ENCODE measurements at regions not wholly inside any gene's neighbourhood (a gene's known extent, or its start where the extent isn't known, plus 50 kb on each side); places are given as distances from the start of the nearest gene placed in this dataset.

DNA sequence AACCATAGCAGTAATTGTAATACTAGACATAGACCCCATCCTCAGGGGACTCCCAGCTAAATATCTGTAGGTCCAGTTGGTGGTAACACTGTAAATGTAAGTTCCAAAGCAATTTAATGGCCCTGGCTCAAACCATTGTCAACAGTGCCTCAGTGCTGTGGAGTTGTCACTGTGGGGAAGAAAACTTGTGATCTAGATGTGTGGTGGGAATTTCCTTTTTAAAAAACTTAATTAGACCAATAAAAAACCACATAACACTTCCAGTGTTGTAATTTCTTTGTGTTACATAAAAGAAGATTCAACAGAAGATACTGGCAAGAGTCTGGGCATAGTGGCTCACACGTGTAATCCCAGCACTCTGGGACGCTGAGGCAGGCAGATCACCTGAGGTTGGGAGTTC lies 138.6 kb upstream of the UMPS start:
- DNase-seq (ENCODE audit: low read depth in 1 of 2, low spot score in 1 of 2), result no peak

DNA sequence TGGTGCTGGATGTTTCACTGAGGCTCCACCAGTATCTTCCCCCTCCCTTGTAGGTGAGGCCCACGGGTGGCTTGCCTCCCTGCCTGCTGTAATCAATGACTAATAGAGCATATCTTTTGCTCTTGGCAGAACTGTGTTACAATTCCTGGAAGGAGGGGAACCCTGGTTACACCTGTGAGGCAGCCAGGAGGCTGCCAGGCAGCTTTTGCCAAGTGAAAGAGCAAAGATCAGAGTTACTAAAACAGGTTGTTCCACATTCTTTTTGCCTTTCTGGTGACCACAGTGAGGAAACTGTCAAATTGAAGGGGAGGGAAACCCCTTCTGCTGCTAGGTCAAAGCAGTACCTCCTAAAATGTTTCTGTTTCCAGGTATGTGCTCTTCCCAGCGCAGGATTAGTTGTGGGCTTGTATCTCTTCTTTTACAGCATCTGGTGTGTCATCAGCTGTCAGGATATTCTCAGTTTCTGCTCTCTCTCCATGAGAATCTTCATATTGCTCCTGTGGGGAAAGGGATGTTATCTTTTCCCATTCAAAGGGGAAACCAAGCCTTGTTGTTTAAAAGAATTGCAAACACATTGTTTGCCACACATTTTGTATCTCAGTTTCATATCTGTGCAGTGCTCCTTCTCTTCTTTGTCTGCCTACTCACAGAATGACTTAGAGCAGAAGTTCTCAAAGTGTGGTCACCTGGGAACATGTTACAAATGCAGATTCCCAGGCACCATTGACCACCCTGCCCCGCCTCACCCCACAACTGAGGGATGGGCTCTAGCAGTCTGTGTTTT lies 137.4 kb upstream of the UMPS start:
- DNase-seq (ENCODE audit: low read depth in 1 of 2, low spot score in 1 of 2), result no peak

DNA sequence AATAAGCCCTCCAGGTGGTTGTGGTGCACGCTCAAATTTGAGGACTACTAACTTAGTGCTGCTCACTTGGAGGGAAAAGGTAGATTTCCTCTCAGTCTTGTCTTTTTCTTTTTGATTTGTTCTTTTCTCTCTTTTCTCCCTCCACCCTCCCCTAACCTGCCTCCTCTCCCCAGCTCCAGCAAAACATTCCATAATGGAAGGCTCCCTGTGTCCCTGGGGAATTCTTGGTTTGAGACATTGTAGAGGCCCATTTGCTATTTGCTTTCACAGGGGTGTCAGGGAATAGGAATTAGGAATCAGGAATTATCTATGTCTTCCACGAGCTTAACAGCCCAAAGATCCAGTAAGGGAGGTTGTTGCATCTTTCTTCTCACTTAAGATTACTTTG lies 136.8 kb upstream of the UMPS start:
- no peak for DNase-seq (ENCODE audit: low read depth in 1 of 2, low spot score in 1 of 2)

DNA sequence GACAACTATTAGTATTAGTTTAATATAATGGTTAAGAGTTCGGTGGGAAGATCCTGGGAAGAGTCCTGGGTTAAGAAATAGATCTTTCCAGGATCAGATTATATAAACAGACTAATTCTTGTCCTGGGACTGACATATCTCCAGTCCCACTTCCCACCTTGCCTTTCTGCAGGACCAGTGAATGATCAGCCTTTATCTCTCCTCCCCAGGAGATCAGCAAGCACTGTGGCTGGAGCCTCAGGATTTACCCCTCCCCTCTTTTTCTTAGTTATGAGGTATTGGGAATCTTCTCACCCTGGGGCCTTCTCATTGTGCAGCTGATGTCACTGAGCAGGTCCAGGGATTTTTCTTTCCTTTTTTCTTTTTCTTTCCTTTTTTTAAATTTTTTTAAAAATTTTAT lies 135.7 kb upstream of the UMPS start:
- DNase-seq (ENCODE audit: low read depth in 1 of 2, low spot score in 1 of 2), result no peak

DNA sequence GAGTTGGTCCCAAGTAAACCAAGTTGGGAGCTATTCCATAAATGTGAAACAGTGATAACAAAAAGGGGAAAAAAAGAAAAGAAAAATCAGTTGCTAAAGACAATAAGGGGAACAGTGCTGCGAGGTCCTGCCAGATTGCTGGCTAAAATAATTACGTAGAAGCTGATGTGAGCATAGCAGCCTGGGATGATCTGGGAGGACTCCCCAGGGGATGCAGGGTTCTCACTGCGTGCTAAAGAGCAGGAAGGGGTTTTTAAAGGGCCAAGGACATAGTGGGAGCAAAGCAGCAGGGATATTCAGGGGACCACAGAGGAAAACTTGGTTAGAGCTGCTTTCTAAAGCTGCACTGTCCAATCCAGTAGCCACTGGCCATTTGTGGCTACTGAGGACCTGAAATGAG lies 133.0 kb upstream of the UMPS start:
- DNase-seq (ENCODE audit: low read depth in 1 of 2, low spot score in 1 of 2), result no peak

DNA sequence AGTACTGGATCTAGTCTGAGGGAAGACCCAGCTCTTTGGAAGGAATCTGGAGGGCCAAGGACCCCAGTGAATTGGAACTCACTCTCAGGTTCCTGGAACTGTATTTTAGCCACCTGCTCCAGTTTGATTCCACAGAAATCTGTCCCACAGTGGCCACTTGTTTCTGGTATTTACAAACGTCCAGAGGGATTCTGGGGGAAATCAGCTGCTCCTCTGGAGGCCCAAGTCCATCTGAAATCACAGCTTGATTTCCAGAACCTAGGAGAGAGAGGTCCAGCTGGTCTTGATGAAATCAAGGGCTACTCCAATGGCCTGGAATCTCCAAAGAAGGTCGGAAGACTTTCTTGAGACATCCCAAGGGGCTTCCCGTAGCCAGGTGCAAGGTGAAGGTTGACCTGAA lies 132.3 kb upstream of the UMPS start:
- no peak for DNase-seq (ENCODE audit: low read depth in 1 of 2, low spot score in 1 of 2)

DNA sequence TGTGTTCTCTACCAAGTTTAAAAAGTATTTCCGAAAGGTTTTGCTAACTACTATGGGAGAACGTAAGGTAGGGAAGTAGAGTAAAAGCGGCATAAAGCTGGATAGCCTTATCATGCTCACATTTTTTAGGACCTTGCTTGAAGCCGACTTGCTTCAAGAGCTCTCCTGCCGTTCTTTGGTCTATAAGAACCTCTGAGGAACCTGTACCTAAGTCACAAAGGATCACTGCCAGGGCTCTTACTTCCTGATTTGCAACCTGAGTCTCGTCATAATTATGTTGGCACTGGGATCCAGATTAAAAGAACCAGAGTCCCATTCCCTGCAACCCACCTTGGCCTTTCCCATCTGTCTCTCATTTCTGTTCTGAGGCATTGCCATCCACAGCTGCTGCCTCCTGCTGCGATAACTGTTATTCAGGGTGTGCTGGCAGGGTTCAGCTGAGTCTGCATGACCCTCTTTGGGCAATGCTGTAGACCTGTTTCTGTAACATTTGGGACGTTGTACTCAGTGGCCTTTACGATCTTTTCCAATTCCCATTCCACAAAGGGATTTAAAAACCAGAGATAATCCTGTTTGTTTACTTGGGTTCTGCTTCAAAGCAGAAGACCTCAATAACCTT lies 131.0 kb upstream of the UMPS start:
- no peak for DNase-seq (ENCODE audit: low read depth in 1 of 2, low spot score in 1 of 2)

DNA sequence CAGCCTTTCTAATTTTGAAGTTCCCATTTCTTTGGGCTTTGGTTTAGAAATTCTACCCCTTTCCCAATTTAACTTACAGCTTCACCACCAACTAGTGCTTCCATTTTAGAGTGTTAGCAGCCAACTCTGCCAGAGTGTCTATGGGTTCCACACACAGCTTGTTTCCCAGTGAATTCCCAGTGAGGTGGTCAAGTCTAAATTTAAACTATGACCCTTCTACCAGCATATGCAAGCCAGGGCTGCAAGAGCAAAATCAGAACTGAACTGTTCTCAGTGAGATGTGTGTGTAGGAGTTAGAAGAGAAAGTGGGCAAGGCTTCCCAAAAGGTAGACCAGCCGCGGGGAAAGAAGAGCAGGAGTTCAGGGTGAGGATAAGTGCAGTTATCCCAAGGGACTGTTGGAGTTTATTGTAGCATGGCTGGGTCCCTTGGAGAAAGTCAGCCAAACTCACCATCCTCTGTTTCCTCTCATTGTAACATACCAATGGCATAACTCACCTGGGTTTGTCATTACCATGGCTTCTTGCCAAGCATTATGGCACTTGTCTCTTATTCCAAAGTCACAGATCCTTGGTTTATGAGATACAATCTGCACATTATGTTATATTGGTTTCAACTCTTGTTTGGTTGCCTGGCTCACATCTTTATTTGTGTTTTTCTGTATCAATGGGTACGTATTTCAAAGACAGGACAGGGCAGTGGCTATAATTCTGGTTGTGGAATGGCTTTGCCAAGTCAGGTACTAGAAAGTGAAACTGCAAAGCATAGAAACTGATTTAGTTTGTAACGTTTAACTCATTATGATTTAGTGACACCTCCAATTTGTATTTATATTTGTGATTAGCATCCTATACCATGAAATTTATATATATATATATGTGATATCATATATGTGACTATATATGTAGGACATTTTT lies 130.2 kb upstream of the UMPS start:
- DNase-seq (ENCODE audit: low read depth in 1 of 2, low spot score in 1 of 2), result no peak

DNA sequence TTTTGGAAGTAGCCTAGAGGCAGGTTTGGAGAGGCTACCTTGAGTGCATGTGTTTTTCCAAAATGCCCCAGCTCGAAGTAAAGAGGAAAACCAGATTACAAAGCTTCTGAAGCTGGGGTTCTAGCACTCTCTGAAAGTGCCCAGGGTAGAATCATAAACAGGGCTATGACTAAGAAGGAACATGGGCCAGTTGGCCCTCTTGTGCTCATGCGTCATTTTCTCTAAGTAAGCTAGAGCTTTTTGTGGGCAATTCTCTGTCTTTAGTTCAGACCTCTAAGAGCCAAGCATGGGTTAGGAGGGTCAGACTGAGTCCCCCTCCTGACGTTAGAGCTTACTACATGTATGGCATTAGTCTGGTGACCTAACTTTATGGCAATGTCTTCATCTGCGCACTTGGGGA lies 129.5 kb upstream of the UMPS start:
- no peak for DNase-seq (ENCODE audit: low read depth in 1 of 2, low spot score in 1 of 2)

DNA sequence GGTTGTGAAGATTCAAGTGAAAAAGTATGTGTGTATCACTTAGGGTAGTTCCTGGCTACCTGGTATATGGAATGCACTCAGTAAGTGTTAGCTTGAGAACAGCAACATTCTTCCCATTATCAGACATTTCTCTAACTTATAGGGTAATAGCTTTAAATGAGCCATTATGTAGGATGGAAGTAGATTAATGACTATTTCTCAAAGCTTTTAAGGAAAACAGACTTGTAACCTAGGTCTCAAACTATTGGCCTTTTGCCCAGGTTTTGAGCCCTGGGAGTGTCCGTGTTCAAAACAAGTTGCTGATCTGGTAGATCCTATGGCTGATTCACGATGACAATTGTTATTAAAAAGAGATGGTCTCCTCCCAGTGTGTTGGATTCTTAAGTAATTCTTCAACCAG lies 129.1 kb upstream of the UMPS start:
- DNase-seq (ENCODE audit: low read depth in 1 of 2, low spot score in 1 of 2), result no peak

DNA sequence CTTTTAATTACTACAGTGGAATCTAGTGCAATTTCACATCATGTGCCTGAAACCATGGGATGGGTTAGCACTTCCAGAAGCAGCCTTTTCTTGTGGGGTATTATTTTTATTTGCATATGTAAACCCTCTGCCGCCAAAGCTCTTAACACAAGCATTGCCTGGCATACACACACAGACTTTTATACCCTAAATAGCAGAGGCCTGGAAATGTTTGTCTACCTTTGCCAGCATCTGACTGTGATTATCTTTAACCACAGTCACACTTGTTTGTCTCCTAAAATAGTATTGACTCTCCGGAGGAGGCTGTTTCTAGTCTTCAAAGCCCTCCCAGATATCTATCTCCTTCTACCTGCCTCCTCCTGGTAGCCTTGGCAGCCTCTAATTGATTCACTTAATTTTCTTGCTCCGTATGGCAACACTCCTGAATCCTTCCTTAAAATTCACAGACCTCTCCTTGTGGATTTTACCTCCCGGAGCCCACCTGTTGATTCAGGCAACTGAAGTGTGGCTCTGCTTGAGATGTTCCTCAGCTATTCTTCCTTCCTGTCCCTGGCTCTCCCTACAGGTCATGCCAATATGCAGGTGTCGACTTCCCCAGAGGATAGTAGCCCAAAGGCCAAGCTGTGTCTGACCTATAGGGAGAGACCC lies 127.1 kb upstream of the UMPS start:
- DNase-seq (ENCODE audit: low read depth in 1 of 2, low spot score in 1 of 2), result no peak

DNA sequence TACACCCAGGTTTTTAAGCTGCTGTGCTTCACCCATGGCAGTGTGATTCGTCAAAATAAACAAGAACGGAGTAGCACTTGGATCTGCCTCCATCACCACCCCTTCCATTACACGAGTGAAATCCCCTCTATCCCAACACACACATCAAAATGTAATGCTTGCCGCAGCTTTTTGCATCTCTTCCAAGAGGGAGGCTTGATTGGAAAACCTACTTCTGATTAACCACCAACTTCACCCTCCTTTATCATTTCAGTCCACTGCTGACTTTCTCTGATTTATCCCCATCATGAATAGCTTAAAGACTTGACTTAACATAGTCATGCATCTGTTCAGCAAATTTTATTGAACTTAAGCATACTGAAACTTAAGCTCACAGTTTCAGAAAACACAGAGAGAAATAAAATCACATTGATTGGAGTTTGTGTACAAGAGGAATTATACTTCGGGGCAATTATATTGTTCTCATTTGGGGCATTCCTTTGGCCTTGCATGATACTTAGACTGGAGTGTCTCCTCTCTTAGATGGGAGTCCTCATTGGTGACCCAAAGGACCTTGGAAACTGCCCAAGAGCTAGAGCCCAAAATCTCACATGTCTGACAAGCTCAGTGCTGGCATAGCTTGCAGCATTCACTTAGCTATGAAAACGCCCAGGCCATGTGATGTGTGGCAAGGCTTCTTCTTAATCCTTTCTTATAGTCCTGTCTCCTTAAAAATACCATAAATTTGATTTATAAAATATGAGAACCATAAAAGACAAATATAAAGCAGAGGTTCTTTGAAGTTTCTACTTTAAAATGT lies 124.3 kb upstream of the UMPS start:
- DNase-seq (ENCODE audit: low read depth in 1 of 2, low spot score in 1 of 2), result no peak

DNA sequence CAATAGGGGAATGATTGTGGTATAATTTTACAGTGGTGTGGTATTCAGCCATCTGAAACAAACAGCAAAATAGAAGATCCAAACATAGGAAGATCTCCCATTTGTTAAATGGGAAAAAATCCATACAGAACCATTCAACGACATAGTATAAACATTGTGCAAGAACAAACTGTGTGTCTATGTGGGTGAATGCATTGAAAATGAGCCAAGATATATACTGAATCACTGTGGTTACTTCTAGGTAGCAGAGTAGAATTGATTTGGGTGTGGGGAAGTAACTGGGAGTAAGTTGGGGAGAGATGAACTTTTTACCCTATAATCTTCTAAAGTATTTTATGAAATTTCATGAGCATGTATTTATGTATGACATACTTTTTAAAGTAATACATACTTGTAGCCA lies 123.1 kb upstream of the UMPS start:
- no peak for DNase-seq (ENCODE audit: low read depth in 1 of 2, low spot score in 1 of 2)

DNA sequence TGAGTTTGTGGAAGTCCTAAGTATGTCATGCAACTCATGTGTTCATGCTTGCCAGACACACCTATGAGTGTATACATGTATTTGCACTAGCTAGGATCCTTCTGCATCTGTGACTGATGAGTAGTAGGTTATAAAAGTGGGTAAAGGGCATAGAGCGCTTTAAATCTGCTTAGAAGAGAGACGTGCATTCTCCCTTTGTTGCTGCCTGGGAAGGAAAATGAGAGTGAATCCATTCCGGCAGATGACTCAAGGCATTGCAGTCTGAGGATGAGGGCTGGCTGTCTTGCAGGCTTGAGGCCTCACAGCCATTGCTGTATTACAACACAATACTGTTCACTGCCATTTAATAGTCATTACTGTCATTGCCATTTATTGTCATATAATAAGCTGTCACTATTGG lies 120.8 kb upstream of the UMPS start:
- no peak for DNase-seq (ENCODE audit: low read depth in 1 of 2, low spot score in 1 of 2)

DNA sequence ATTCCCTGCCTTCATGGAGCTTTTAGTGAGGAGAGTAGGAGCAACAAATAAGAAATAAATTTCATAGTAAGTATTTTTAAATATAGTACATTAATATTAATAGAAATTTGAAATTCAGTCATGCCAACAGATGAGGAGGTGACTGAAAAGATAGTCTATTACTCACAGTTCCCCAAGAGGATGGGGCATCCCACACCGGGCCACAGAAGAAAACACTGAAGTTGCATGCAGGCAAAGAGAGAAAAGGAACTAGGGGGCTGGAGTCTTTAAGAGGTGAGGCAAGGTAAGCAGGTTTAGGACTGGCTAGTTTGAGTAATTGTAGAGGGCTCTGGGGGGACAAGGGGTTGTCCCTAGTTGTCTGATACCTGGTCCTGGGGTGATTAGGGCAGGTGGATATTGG lies 120.1 kb upstream of the UMPS start:
- DNase-seq (ENCODE audit: low read depth in 1 of 2, low spot score in 1 of 2), result no peak

DNA sequence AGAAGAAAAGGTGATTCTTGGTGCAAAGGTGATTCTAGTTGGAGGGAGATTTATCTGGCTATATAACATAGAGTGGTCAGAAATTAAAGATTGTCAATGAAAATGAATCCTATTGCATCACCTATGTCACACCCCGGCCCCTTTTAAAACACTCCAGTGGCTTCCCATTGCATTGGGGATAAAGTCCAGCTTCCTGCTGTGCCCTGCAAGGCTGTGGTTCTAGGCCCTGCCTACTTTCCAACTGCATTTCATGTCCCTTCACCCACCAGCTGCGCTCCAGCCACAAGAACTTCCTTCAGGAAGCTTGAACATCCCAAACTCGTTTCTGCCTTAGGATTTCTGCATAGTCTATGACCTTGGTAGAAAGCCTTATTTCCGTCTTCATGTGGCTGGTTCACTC lies 118.7 kb upstream of the UMPS start:
- DNase-seq (ENCODE audit: low read depth in 1 of 2, low spot score in 1 of 2), result no peak

DNA sequence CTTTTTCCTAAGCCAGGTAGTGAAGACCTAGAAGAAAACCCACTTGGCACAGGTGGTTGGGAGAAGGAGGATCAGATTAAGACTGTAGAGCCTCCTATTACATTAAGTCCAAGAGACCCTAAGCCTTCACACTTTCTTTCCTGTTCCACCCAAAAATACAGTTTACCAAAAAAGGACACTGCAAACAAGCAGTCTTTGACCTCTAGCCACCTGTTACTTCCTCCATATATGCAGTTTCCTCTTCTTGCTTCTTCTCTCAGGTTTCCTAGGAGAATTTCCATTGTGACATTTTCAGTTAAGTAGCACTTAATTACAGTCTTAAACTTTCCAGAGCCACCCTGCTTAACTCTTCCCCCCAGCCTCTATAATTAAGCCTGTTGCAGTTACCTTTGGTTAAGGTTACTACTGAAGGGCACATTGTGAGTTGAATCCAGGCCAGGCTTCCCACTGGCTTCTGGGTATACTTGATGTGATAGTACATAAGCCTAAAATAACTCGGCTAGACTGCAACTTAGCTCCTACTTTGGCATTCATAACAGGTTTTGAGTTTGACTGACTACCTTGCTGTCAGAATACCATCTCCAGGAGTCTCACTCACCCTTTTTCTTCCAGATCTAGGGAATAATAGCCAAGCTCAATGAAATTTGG lies 114.2 kb upstream of the UMPS start:
- no peak for DNase-seq (ENCODE audit: low read depth in 1 of 2, low spot score in 1 of 2)

DNA sequence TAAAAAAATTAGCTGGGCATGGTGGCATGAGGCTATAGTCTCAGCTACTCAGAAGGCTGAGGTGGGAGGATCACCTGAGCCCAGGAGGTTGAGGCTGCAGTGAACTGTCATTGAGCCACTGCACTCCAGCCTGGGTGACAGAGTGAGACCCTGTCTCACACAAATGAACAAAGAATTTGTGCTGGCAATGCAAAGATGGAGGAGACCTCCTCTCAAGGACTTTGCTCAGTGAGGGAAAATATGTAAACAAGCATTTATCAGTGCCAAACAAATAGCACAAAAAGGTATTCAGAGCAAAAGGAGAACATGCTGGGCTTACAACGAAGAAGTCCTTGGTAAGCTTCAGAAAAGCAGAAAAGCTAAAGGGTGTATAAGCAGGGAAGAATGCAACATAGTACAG lies 113.1 kb upstream of the UMPS start:
- DNase-seq (ENCODE audit: low read depth in 1 of 2, low spot score in 1 of 2), result no peak

DNA sequence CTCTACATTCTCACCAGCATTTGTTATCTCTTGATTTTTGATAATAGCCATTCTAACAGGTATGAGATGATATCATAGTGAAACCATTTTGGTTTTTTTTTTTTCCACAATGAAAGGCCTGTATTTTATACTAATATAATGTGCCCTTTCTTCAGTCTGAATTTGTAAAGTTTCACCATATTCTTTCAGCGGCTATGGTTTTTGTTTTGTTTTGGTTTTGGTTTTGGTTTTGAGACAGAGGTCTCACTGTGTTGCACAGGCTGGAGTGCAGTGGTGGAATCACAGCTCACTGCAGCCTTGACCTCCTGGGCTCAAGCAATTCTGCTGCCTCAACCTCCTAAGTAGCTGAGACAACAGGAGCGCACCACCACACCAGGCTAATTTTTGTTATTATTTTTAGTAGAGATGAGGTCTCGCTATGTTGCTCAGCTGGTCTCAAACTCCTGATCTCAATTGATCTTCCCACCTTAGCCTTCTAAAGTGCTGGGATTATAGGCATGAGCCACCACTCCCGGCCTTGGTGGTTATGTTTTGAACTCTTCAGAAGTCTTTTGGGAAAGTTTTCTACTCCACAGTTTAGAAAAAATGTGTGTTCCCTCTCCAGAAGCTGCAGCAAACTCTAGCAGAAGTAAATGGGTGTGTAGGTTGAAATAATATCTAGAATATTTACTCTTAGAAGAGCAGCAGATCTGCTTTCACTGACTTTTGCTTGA lies 110.2 kb upstream of the UMPS start:
- DNase-seq (ENCODE audit: low read depth in 1 of 2, low spot score in 1 of 2), result no peak

DNA sequence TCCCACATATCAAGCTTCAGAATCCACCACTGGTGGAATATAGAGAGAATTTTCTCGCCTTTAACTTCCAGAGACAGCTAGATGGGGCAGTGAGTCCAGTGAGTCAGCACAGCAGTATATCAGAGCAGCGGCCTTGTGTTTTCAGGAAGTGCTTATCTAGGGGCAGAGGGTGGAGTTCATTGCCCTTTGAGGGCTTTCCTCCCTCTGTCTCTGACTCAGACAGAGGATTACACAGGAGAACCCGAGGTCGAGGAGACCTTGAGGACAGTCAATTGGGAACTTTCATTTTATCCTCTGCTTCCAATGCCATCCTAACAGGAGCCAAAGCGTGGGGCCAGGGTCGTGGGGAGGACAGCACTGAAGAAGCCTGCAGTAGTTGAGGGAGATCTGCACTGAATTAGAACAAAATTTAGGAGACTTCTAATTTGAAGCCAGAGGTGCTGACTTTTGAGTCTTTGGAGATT lies 109.6 kb upstream of the UMPS start:
- no peak for DNase-seq (ENCODE audit: low read depth in 1 of 2, low spot score in 1 of 2)

Measured in activated T-helper 1 cell treated with anti-CD3 and anti-CD28 coated beads, Interleukin-2, amount 50 U/mL, for 16 hours (primary cell).